ENCODE measurements at regions not wholly inside any gene's neighbourhood (a gene's known extent, or its start where the extent isn't known, plus 50 kb on each side); places are given as distances from the start of the nearest gene placed in this dataset.

GRCh38 chr16:49161191-49161590 lies 120.4 kb downstream of the CBLN1 start:
- TF ChIP-seq EZH2 (IDR thresholded peaks at IDR 0.05; ENCODE audit: low read length, missing control alignments) = no peak
- no peak for TF ChIP-seq CTCF (conservative IDR thresholded peaks at IDR 0.05 in 1 of 2, IDR thresholded peaks at IDR 0.05 in 1 of 2; ENCODE audit: low read depth in 1 of 2, low read length in 2 of 2)
- Histone ChIP-seq H3K36me3 (ENCODE audit: control insufficient read depth, insufficient read depth, low read length) (no peaks in the 10 kb centered on the region), H3K27ac (ENCODE audit: insufficient read depth, low read length) (no peak overlapping the region), H2AFZ (ENCODE audit: low read length) (no peak overlapping the region), H3K27me3 (ENCODE audit: control insufficient read depth, insufficient read depth, low read length) (no peaks in the 10 kb centered on the region), H3K79me2 (ENCODE audit: control insufficient read depth, insufficient read depth, low read length) (no peaks in the 10 kb centered on the region), H3K4me1 (ENCODE audit: control insufficient read depth, extremely low read depth, insufficient read depth, low read length) (no peaks in the 10 kb centered on the region), H3K9ac (ENCODE audit: insufficient read depth, low read length) (no peak overlapping the region), H4K20me1 (ENCODE audit: control insufficient read depth, extremely low read depth, insufficient read depth, low read length) (no peaks in the 10 kb centered on the region), H3K9me3 (ENCODE audit: control insufficient read depth, insufficient read depth, low read depth, low read length) (no peaks in the 10 kb centered on the region), H3K4me2 (ENCODE audit: extremely low read depth, insufficient read depth, low read length) (no peak overlapping the region), H3K4me3 (replicated peaks in 1 of 4; ENCODE audit: control extremely low read depth in 1 of 4, insufficient read depth in 1 of 4, low read depth in 3 of 4, low read length in 4 of 4) (no peak overlapping the region)
- no peak for DNase-seq (ENCODE audit: low read depth in 2 of 2)

- DNase-seq (ENCODE audit: low read depth in 2 of 2) = peak; percentile 4 to 5
- no peak overlapping the region for H3K9ac ChIP-seq (ENCODE audit: insufficient read depth, low read length)
- TF ChIP-seq EZH2 (IDR thresholded peaks at IDR 0.05; ENCODE audit: low read length, missing control alignments) = no peak
- TF ChIP-seq CTCF (conservative IDR thresholded peaks at IDR 0.05 in 1 of 2, IDR thresholded peaks at IDR 0.05 in 1 of 2; ENCODE audit: low read depth in 1 of 2, low read length in 2 of 2) = no peak
- no peaks in the 10 kb centered on the region for H3K79me2 ChIP-seq (ENCODE audit: control insufficient read depth, insufficient read depth, low read length)
- no peaks in the 10 kb centered on the region for H3K36me3 ChIP-seq (ENCODE audit: control insufficient read depth, insufficient read depth, low read length)
- H3K27me3 ChIP-seq (ENCODE audit: control insufficient read depth, insufficient read depth, low read length) = no peaks in the 10 kb centered on the region
- H3K4me3 ChIP-seq (replicated peaks in 1 of 4; ENCODE audit: control extremely low read depth in 1 of 4, insufficient read depth in 1 of 4, low read depth in 3 of 4, low read length in 4 of 4) = no peak overlapping the region
- H3K27ac ChIP-seq (ENCODE audit: insufficient read depth, low read length) = no peak overlapping the region
- H2AFZ ChIP-seq (ENCODE audit: low read length) = no peak overlapping the region
- no peaks in the 10 kb centered on the region for H4K20me1 ChIP-seq (ENCODE audit: control insufficient read depth, extremely low read depth, insufficient read depth, low read length)
- H3K9me3 ChIP-seq (ENCODE audit: control insufficient read depth, insufficient read depth, low read depth, low read length) = no peaks in the 10 kb centered on the region
- no peaks in the 10 kb centered on the region for H3K4me1 ChIP-seq (ENCODE audit: control insufficient read depth, extremely low read depth, insufficient read depth, low read length)
- H3K4me2 ChIP-seq (ENCODE audit: extremely low read depth, insufficient read depth, low read length) = no peak overlapping the region
Observed at GRCh38 chr16:49158029-49158642, 123.5 kb downstream of the CBLN1 start.

DNA sequence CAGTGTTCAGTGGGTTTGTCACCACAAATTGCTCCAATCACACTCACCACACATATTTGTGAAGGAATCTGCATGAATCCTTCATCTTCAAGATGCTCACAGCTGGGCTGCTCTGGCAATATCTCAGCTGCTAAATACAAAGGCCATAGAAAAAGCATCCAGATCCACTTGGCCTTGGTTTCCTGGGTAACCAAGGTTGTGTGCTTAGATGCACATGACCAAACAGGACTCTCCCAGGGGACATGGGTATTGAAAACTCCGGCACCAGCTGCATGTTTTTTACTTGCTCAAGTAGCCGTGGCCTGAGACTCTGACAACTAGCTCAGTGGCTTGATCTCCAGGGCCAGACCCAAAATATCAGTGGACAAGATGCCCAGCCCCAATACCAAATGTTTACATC lies 131.3 kb downstream of the CBLN1 start:
- no peak for TF ChIP-seq EZH2 (IDR thresholded peaks at IDR 0.05; ENCODE audit: low read length, missing control alignments)
- no peak for TF ChIP-seq CTCF (conservative IDR thresholded peaks at IDR 0.05 in 1 of 2, IDR thresholded peaks at IDR 0.05 in 1 of 2; ENCODE audit: low read depth in 1 of 2, low read length in 2 of 2)
- Histone ChIP-seq H3K79me2 (ENCODE audit: control insufficient read depth, insufficient read depth, low read length) (no peaks in the 10 kb centered on the region), H3K4me3 (replicated peaks in 1 of 4; ENCODE audit: control extremely low read depth in 1 of 4, insufficient read depth in 1 of 4, low read depth in 3 of 4, low read length in 4 of 4) (no peak overlapping the region)

More for the DNA sequence above, 131.3 kb downstream of the CBLN1 start:
- Histone ChIP-seq H3K4me1 (ENCODE audit: control insufficient read depth, extremely low read depth, insufficient read depth, low read length) (no peaks in the 10 kb centered on the region), H3K36me3 (ENCODE audit: control insufficient read depth, insufficient read depth, low read length) (no peaks in the 10 kb centered on the region), H3K27ac (ENCODE audit: insufficient read depth, low read length) (no peak overlapping the region), H2AFZ (ENCODE audit: low read length) (no peak overlapping the region), H3K9ac (ENCODE audit: insufficient read depth, low read length) (no peak overlapping the region), H3K27me3 (ENCODE audit: control insufficient read depth, insufficient read depth, low read length) (no peaks in the 10 kb centered on the region), H3K9me3 (ENCODE audit: control insufficient read depth, insufficient read depth, low read depth, low read length) (no peaks in the 10 kb centered on the region), H4K20me1 (ENCODE audit: control insufficient read depth, extremely low read depth, insufficient read depth, low read length) (no peaks in the 10 kb centered on the region), H3K4me2 (ENCODE audit: extremely low read depth, insufficient read depth, low read length) (no peak overlapping the region)
- no peak for DNase-seq (ENCODE audit: low read depth in 2 of 2)

All from fibroblast of lung (primary cell).